Sigmoid colon (tissue), 4 donors: ENCODE measurements at regions not wholly inside any gene's neighbourhood (a gene's known extent, or its start where the extent isn't known, plus 50 kb on each side); places are given as distances from the start of the nearest gene placed in this dataset.

Source experiments
- CTCF ChIP-seq, 4 experiments: fragments of 450-650 bp in 3 of 4; fragments of 200-600 bp in 1 of 4; IDR thresholded peaks; one replicate each; pipeline ENCODE4 v1.5.1; 2016 to 2019; ENCODE audit warnings: antibody characterized with exemption in 4 of 4, mild to moderate bottlenecking in 3 of 4, moderate library complexity in 2 of 4
- EP300 ChIP-seq, 4 donors: sonication (generic); formaldehyde crosslinking; IDR thresholded peaks; one replicate each; pipeline ENCODE4 v1.6.1; 2017; ENCODE audit warnings: antibody characterized with exemption in 4 of 4
- POLR2A ChIP-seq, 2 donors: fragments of 450-650 bp; IDR thresholded peaks; one replicate each; pipeline ENCODE4 v1.6.1; 2016; ENCODE audit warnings: antibody characterized with exemption in 2 of 2, mild to moderate bottlenecking in 2 of 2, moderate library complexity in 2 of 2

- TF ChIP-seq POLR2A (IDR thresholded peaks at IDR 0.05) (no peak), CTCF (IDR thresholded peaks at IDR 0.05) (no peak), EP300 (IDR thresholded peaks at IDR 0.05) (no peak)
Measured at GRCh38 chr2:22942441-22942840, 442.5 kb upstream of the KLHL29 start.
